ENCODE measurements at regions not wholly inside any gene's neighbourhood (a gene's known extent, or its start where the extent isn't known, plus 50 kb on each side); places are given as distances from the start of the nearest gene placed in this dataset.

GRCh38 chr14:82766996-82767395 lies 1233.3 kb upstream of the SEL1L start:
- no peak overlapping the region for H3K27ac ChIP-seq (ENCODE audit: low read depth in 1 of 2, low read length in 2 of 2)
- intact Hi-C loops (cut with DNase I, micrococcal nuclease) = no loop called here
- H3K27ac Mint-ChIP-seq = no peak overlapping the region
- H3K36me3 Mint-ChIP-seq (ENCODE audit: low read depth) = no peaks in the 10 kb centered on the region
- no peaks in the 10 kb centered on the region for H3K27me3 ChIP-seq (ENCODE audit: control insufficient read depth in 1 of 2, insufficient read depth in 2 of 2, low read length in 2 of 2)
- no peaks in the 10 kb centered on the region for H3K4me1 Mint-ChIP-seq (ENCODE audit: low read depth)
- no peak overlapping the region for H3K4me3 Mint-ChIP-seq
- ChIA-PET POLR2A (no interaction called here), CTCF (no interaction called here)
- ATAC-seq (ENCODE audit: poor library complexity) = no peak
- TF ChIP-seq CTCF (IDR thresholded peaks at IDR 0.05) = no peak
- H3K9me3 ChIP-seq (ENCODE audit: control insufficient read depth in 1 of 2, insufficient read depth in 1 of 2, low read length in 2 of 2) = no peaks in the 10 kb centered on the region
- no peaks in the 10 kb centered on the region for H3K4me1 ChIP-seq (ENCODE audit: insufficient read depth, low read length)
- H3K4me3 ChIP-seq (ENCODE audit: low read length) = no peak overlapping the region
- H3K27me3 Mint-ChIP-seq = no peaks in the 10 kb centered on the region
- peaks cover 3% of the 10 kb centered on the region for H3K9me3 Mint-ChIP-seq
- H3K36me3 ChIP-seq (ENCODE audit: insufficient read depth, low read length) = no peaks in the 10 kb centered on the region
- no peak for DNase-seq

GRCh38 chr14:82776958-82777357 lies 1243.3 kb upstream of the SEL1L start:
- POLR2A ChIA-PET = no interaction called here

GRCh38 chr14:82778008-82778590 lies 1244.4 kb upstream of the SEL1L start:
- Histone ChIP-seq H3K4me1 (ENCODE audit: insufficient read depth, low read length) (no peaks in the 10 kb centered on the region), H3K4me3 (ENCODE audit: low read length) (no peak overlapping the region), H3K36me3 (ENCODE audit: insufficient read depth, low read length) (no peaks in the 10 kb centered on the region), H3K27ac (ENCODE audit: low read depth in 1 of 2, low read length in 2 of 2) (no peak overlapping the region), H3K9me3 (ENCODE audit: control insufficient read depth in 1 of 2, insufficient read depth in 1 of 2, low read length in 2 of 2) (peaks cover 0 to 3% of the 10 kb centered on the region in 2 experiments), H3K27me3 (ENCODE audit: control insufficient read depth in 1 of 2, insufficient read depth in 2 of 2, low read length in 2 of 2) (no peaks in the 10 kb centered on the region)
- TF ChIP-seq CTCF (IDR thresholded peaks at IDR 0.05) = no peak
- no peaks in the 10 kb centered on the region for H3K36me3 Mint-ChIP-seq (ENCODE audit: low read depth)
- H3K27me3 Mint-ChIP-seq = no peaks in the 10 kb centered on the region
- ChIA-PET POLR2A (no interaction called here), CTCF (no interaction called here)
- no peak overlapping the region for H3K27ac Mint-ChIP-seq
- ATAC-seq (ENCODE audit: poor library complexity) (no peak), DNase-seq (no peak)
- H3K9me3 Mint-ChIP-seq = peaks cover 8% of the 10 kb centered on the region
- no peak overlapping the region for H3K4me3 Mint-ChIP-seq
- intact Hi-C loops (cut with DNase I, micrococcal nuclease) = no loop called here
- no peaks in the 10 kb centered on the region for H3K4me1 Mint-ChIP-seq (ENCODE audit: low read depth)

More at GRCh38 chr14:82776958-82777357, 1243.3 kb upstream of the SEL1L start:
- no peak for TF ChIP-seq CTCF (IDR thresholded peaks at IDR 0.05)
- Mint-ChIP-seq H3K9me3 (peaks cover 11% of the 10 kb centered on the region), H3K4me1 (ENCODE audit: low read depth) (no peaks in the 10 kb centered on the region), H3K4me3 (no peak overlapping the region), H3K27ac (no peak overlapping the region), H3K36me3 (ENCODE audit: low read depth) (no peaks in the 10 kb centered on the region), H3K27me3 (no peaks in the 10 kb centered on the region)
- no peak overlapping the region for H3K4me3 ChIP-seq (ENCODE audit: low read length)
- no peaks in the 10 kb centered on the region for H3K36me3 ChIP-seq (ENCODE audit: insufficient read depth, low read length)
- CTCF ChIA-PET = no interaction called here
- no peak for DNase-seq
- no peak for ATAC-seq (ENCODE audit: poor library complexity)
- intact Hi-C loops (cut with DNase I, micrococcal nuclease) = no loop called here
- H3K9me3 ChIP-seq (ENCODE audit: control insufficient read depth in 1 of 2, insufficient read depth in 1 of 2, low read length in 2 of 2) = peaks cover 0 to 7% of the 10 kb centered on the region in 2 experiments
- no peak overlapping the region for H3K27ac ChIP-seq (ENCODE audit: low read depth in 1 of 2, low read length in 2 of 2)
- H3K27me3 ChIP-seq (ENCODE audit: control insufficient read depth in 1 of 2, insufficient read depth in 2 of 2, low read length in 2 of 2) = no peaks in the 10 kb centered on the region
- H3K4me1 ChIP-seq (ENCODE audit: insufficient read depth, low read length) = no peaks in the 10 kb centered on the region

Data from CD4-positive, alpha-beta T cell (primary cell).